HG03196 (cell line): ENCODE measurements at regions not wholly inside any gene's neighbourhood (a gene's known extent, or its start where the extent isn't known, plus 50 kb on each side); places are given as distances from the start of the nearest gene placed in this dataset.

Experiments used
- ATAC-seq: cut with Tn5 transposase; IDR thresholded peaks from one replicate; pipeline ENCODE4 v1.9.1; 2021; ENCODE audit not compliant: unreplicated experiment

DNA sequence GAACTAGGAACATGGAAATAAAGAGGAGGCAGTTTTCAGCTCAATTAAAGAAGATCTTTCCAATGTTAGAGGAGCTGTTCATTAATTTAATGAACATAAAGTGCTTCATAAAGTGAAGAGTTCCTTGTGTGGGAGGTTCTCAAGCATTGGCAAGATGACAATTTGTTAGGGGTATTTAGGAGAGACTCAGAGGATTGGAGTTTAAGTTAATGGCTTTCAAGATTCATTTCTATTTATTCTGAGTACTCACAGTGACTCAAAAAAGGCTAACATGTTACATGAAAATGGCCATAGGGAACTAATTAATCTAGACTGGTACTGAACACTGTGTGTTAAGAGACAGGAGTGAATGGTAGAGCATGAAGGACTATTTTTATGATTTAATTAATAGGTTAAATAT, 55.4 kb upstream of the CDH12 start:
- no peak for ATAC-seq

DNA sequence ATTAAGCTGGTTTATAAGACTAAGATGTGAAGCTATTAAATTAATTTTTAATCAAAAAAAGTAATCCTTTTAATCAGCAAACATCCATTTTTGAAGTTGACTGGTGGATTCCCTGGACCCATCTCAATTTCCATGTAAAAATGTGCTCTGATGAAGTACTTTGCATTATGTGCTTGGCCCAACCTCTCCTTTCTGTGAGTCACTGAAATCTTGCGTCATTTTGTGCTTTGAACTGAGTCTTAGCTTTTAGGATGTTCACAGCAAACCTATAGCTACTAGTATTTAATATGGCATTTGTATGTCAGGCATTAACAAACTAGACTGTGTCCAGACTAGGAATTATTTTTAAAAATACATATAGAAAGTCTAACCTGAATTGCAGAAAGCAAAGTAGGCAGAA, 55.0 kb upstream of the CDH12 start:
- ATAC-seq = no peak
